DND-41 (cell line): ENCODE measurements at regions not wholly inside any gene's neighbourhood (a gene's known extent, or its start where the extent isn't known, plus 50 kb on each side); places are given as distances from the start of the nearest gene placed in this dataset.

ENCODE experiments used
- CTCF ChIP-seq: IDR thresholded peaks from 2 replicates; pipeline ENCODE4 v1.5.1; 2012; ENCODE audit warnings: borderline replicate concordance, low read length, moderate library complexity, mild to moderate bottlenecking; ENCODE audit not compliant: poor library complexity, severe bottlenecking; ENCODE audit errors: extremely low read depth
- EZH2 ChIP-seq: IDR thresholded peaks from 3 replicates; pipeline ENCODE4 v1.6.1; 2012; ENCODE audit warnings: borderline replicate concordance, low read depth, mild to moderate bottlenecking, moderate library complexity, low read length, inconsistent platforms; ENCODE audit not compliant: severe bottlenecking

GRCh38 chr13:74025369-74025768, 108.8 kb downstream of the KLF12 start:
- TF ChIP-seq CTCF (no peak), EZH2 (no peak)
